RWPE1 (cell line): ENCODE measurements at regions not wholly inside any gene's neighbourhood (a gene's known extent, or its start where the extent isn't known, plus 50 kb on each side); places are given as distances from the start of the nearest gene placed in this dataset.

ENCODE experiments used
- CTCF ChIA-PET: fragments of 350-600 bp; sonication (Branson Sonifier 250); formaldehyde crosslinking; extraction: SDS; loops from one replicate; lab custom pipeline; 2021; lab: Yijun Ruan, JAX
- POLR2A ChIA-PET: fragments of 400-600 bp; formaldehyde crosslinking; extraction: SDS; loops from one replicate; lab custom pipeline; 2020; ENCODE audit warnings: antibody characterized with exemption; ENCODE audit not compliant: low non-redundant PET; lab: Yijun Ruan, JAX
- DNase-seq: peaks from one replicate; pipeline ENCODE4 v3.0.0; 2012; ENCODE audit warnings: low spot score
- H3K27ac ChIP-seq: fragments of 450-650 bp; 2 replicates; pipeline ENCODE4 v1.5.1; 2017
- TF ChIP-seq, protein P1 (sequence below): fragments of 450-650 bp; conservative IDR thresholded peaks from 2 replicates; pipeline ENCODE4 v1.5.1; 2017; ENCODE audit warnings: low read depth, mild to moderate bottlenecking

DNA sequence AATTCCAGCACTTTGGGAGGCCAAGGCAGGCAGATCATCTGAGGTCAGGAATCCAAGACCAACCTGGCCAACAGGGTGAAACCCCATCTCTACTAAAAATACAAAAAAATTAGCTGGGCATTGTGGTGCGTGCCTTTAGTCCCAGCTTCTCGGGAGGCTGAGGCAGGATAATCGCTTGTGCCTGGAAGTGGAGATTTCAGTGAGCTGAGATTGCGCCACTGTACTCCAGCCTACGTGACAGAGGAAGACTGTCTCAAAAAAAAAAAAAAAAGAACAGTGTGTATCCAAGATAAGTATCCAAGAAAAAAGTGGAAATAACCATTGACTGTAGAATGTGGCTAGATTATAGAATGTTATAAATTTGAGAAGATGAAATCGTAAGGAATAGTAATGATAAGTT lies 142.1 kb downstream of the FAM124B start:
- no peak overlapping the region for H3K27ac ChIP-seq
- DNase-seq: no peak
- ChIA-PET POLR2A (no interaction called here), CTCF (no interaction called here)
- TF ChIP-seq, protein P1, sequence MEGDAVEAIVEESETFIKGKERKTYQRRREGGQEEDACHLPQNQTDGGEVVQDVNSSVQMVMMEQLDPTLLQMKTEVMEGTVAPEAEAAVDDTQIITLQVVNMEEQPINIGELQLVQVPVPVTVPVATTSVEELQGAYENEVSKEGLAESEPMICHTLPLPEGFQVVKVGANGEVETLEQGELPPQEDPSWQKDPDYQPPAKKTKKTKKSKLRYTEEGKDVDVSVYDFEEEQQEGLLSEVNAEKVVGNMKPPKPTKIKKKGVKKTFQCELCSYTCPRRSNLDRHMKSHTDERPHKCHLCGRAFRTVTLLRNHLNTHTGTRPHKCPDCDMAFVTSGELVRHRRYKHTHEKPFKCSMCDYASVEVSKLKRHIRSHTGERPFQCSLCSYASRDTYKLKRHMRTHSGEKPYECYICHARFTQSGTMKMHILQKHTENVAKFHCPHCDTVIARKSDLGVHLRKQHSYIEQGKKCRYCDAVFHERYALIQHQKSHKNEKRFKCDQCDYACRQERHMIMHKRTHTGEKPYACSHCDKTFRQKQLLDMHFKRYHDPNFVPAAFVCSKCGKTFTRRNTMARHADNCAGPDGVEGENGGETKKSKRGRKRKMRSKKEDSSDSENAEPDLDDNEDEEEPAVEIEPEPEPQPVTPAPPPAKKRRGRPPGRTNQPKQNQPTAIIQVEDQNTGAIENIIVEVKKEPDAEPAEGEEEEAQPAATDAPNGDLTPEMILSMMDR: no peak

DNA sequence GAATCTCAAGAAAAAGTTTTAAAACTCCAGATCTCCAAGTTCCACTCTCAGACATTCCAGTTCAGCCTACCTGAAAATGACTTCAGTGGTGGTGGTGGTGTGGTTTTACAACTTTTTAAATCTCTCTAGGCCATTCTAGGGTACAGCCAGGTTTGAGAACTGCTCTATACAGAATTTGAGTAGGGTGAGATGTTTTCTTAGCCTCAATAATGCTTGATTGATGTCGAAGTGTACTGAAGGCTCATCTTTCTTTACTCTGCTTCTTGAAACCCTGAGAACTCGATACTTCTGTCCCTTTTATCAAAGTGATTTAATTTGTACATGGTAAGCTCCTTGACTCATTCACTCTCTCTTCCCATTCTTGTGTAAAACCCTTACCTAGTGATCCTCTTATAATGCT lies 143.8 kb downstream of the FAM124B start:
- CTCF ChIA-PET: no interaction called here
- POLR2A ChIA-PET: no interaction called here
- H3K27ac ChIP-seq: no peak overlapping the region
- TF ChIP-seq, protein P1: no peak
- DNase-seq: no peak

DNA sequence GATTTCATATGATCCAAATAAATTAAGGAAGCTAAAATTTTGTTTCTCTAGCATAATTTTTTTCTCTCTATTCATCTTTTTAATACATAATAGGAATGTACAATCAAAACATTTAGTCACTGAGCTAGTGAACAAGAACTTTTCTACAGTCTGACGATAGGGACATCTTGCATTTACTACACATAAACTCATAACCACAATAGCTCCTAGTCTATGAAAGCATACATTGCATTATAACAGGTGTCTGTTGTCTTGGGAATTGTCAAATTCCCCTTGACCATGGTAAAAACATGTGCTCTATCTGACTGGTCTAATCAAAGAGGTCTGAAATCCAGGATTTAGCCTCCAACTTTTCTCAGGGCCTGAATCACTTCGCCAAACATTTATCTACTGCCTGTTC lies 144.8 kb downstream of the FAM124B start:
- ChIA-PET CTCF (interaction anchor here (0.6 to 0.7 kb wide), 2 partner anchors 11 to 98 kb away, joined by 3 read pairs; no protein-coding TSS in a partner anchor), POLR2A (no interaction called here)
- DNase-seq: no peak
- no peak overlapping the region for H3K27ac ChIP-seq
- TF ChIP-seq, protein P1: no peak

DNA sequence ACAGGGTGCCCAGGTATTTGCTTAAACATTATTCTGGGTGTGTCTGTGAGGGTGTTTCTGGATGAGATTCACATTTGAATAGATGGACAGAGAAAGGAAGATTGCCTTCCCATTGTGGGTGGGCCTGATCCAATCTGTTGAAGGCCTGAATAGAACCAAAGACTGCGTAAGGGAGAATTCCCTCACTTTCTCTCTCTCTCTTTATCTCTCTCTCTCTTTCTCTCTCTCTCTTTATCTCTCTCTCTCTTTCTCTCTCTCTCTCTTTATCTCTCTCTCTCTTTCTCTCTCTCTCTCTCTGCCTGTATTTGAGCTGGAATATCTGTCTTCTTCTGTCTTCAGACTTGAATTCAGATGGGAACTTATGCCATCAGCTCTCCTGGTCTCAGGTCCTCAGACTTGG lies 148.4 kb downstream of the FAM124B start:
- ChIA-PET POLR2A (no interaction called here), CTCF (no interaction called here)
- H3K27ac ChIP-seq: no peak overlapping the region
- DNase-seq: no peak
- TF ChIP-seq, protein P1: no peak

DNA sequence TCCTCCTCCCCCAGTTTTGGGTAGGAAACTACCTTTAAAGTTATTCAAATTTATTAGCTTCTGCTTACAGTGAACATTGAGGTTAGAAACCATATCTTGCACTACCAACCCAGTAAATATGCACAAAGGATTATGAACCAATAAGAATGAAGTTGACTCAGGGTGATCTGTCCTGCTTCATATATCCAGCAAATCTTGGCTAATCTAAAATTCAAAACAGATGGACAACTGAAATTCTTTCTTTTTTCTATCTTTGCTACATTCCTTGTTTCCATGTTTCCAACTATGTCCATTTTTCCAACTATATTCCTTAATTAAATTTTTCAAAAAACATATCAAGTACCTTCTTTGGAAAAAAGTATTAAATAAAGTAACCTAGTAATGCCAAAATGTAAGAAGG lies 149.3 kb downstream of the FAM124B start:
- TF ChIP-seq, protein P1: no peak
- H3K27ac ChIP-seq: no peak overlapping the region
- ChIA-PET POLR2A (no interaction called here), CTCF (no interaction called here)
- no peak for DNase-seq

DNA sequence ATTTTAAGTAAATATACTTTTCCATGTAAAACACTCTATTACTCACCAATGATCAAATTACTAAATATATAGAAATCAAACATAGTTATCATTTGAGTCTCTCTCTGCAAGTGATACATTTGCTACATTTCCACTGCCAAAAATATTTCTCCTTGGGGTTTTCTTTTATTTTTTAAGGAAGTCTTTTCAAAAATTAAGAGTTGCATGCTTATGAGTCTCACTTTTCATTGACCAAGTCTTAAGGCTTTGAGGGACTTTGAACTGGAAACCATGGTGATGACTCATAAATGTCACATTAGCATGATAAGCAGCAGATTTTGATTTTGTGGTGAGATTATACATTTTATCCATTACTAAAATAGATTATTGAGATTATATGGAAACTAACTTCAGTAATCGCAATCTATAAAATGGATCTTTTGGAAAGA lies 152.9 kb downstream of the FAM124B start:
- H3K27ac ChIP-seq: no peak overlapping the region
- no peak for DNase-seq
- ChIA-PET POLR2A (no interaction called here), CTCF (no interaction called here)
- TF ChIP-seq, protein P1: no peak

DNA sequence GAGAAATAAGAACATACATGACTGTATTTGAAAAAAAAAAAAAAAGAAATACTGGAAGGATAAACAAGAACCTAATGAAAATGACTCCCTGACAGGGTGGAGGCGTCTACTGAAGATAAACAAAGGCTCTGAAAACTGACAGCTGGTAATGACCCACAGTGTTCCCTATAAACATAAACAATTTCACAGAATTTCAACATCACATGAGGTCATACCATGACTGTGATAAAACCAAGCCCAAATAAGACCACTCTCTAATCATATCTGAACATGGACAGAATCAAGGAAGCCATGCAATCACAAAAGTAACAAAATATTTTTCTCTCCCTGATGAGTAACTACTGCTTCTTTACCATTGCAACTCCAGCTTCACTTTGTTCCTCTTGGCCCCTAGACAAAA lies 159.3 kb downstream of the FAM124B start:
- ChIA-PET CTCF (no interaction called here), POLR2A (no interaction called here)

More for the DNA sequence above, 159.3 kb downstream of the FAM124B start:
- no peak overlapping the region for H3K27ac ChIP-seq
- DNase-seq: no peak
- TF ChIP-seq, protein P1: no peak
